PC-9 (cell line): ENCODE measurements at regions not wholly inside any gene's neighbourhood (a gene's known extent, or its start where the extent isn't known, plus 50 kb on each side); places are given as distances from the start of the nearest gene placed in this dataset.

Source experiments
- EZH2 ChIP-seq: fragments of 200-600 bp; sonication (generic); IDR thresholded peaks from 2 replicates; pipeline ENCODE4 v1.8.0; 2017; ENCODE audit warnings: antibody characterized with exemption, low read depth
- TF ChIP-seq, protein P1 (sequence below): fragments of 200-600 bp; sonication (generic); conservative IDR thresholded peaks from 2 replicates; pipeline ENCODE4 v1.6.1; 2017; ENCODE audit warnings: mixed run types, antibody characterized with exemption, mild to moderate bottlenecking, moderate library complexity

DNA sequence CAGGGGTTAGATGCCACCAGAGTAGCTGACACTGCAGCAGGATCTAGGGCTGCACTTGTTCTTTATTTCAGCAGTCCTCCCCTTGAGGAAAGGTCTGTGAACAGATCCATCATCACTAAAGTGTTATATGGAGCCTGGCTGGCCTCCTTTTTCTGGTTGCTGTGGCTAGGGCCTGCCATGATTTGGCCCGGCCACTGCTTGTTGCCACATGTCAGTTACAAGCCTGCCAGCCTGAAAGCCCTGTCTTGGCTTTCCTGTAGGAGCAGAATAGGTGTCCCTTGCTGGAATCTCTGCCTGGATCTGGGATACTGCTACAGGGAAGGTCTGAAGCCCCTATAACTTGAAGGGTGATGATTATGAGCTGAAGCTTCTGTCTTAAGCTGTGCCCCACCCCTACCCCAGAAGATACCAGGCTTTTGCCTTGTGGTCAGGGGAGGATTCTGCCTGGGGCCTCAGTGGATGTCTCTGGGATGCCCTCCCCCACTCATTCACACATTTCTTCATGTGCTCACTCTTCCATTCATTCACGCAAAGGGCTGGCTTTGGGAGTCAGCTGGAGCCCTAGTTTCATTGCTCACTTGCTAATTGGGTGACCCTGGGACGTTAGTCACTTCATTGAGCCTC lies 64.7 kb downstream of the NDUFS5 start:
- TF ChIP-seq, protein P1, sequence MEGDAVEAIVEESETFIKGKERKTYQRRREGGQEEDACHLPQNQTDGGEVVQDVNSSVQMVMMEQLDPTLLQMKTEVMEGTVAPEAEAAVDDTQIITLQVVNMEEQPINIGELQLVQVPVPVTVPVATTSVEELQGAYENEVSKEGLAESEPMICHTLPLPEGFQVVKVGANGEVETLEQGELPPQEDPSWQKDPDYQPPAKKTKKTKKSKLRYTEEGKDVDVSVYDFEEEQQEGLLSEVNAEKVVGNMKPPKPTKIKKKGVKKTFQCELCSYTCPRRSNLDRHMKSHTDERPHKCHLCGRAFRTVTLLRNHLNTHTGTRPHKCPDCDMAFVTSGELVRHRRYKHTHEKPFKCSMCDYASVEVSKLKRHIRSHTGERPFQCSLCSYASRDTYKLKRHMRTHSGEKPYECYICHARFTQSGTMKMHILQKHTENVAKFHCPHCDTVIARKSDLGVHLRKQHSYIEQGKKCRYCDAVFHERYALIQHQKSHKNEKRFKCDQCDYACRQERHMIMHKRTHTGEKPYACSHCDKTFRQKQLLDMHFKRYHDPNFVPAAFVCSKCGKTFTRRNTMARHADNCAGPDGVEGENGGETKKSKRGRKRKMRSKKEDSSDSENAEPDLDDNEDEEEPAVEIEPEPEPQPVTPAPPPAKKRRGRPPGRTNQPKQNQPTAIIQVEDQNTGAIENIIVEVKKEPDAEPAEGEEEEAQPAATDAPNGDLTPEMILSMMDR = no peak
- no peak for TF ChIP-seq EZH2
